Caco-2 (cell line): ENCODE measurements at regions not wholly inside any gene's neighbourhood (a gene's known extent, or its start where the extent isn't known, plus 50 kb on each side); places are given as distances from the start of the nearest gene placed in this dataset.

Experiments used
- BruUV-seq: library from RNA; stranded (reverse); fragments of 400-500 nt; replicated peaks from 2 replicates; lab custom pipeline; 2021; lab: Mats Ljungman, UMichigan
- CTCF ChIA-PET: fragments of 300-600 bp; sonication (Branson Sonifier 250); formaldehyde crosslinking; loops from one replicate; lab custom pipeline; 2022; ENCODE audit warnings: antibody characterized with exemption; lab: Charles Lee
- POLR2A ChIA-PET: fragments of 300-600 bp; sonication (Branson Sonifier 250); formaldehyde crosslinking; loops from one replicate; lab custom pipeline; 2022; ENCODE audit warnings: antibody characterized with exemption; lab: Charles Lee
- DNase-seq, 2 experiments: peaks; one replicate each; pipeline versions ENCODE4 v3.0.0 to v3.0.0-alpha.2; 2020 to 2022
- H3K27me3 ChIP-seq: replicated peaks from 2 replicates; pipeline ENCODE4 v1.6.0; 2011; ENCODE audit warnings: low read length; ENCODE audit not compliant: control insufficient read depth, insufficient read depth
- H3K36me3 ChIP-seq: 2 replicates; pipeline ENCODE4 v1.5.1; 2011; ENCODE audit warnings: low read length; ENCODE audit not compliant: control insufficient read depth, insufficient read depth
- H3K4me1 ChIP-seq: fragments of 250-450 bp; sonication (Bioruptor Pico); 2 replicates; pipeline ENCODE4 v1.5.1; 2020; ENCODE audit warnings: mild to moderate bottlenecking
- H3K4me3 ChIP-seq: 2 replicates; pipeline ENCODE4 v1.5.1; 2011; ENCODE audit warnings: low read depth, mild to moderate bottlenecking, control low read depth, low read length
- H3K9me3 ChIP-seq: fragments of 250-450 bp; sonication (Bioruptor Pico); 2 replicates; pipeline ENCODE4 v1.5.1; 2020; ENCODE audit warnings: mild to moderate bottlenecking, moderate library complexity
- H3K27ac Mint-ChIP-seq: one replicate; pipeline ENCODE4 v1.8.0; 2022; ENCODE audit warnings: mixed read lengths; ENCODE audit not compliant: unreplicated experiment
- H3K27me3 Mint-ChIP-seq: one replicate; pipeline ENCODE4 v1.8.0; 2022; ENCODE audit warnings: mixed read lengths; ENCODE audit not compliant: insufficient read depth, unreplicated experiment
- H3K36me3 Mint-ChIP-seq: one replicate; pipeline ENCODE4 v1.8.0; 2022; ENCODE audit warnings: mild to moderate bottlenecking, mixed read lengths; ENCODE audit not compliant: insufficient read depth, unreplicated experiment
- H3K4me1 Mint-ChIP-seq: one replicate; pipeline ENCODE4 v1.8.0; 2022; ENCODE audit warnings: low read depth, mixed read lengths; ENCODE audit not compliant: unreplicated experiment
- H3K4me3 Mint-ChIP-seq: one replicate; pipeline ENCODE4 v1.8.0; 2022; ENCODE audit warnings: mild to moderate bottlenecking, moderate library complexity, mixed read lengths; ENCODE audit not compliant: unreplicated experiment
- H3K9me3 Mint-ChIP-seq: one replicate; pipeline ENCODE4 v1.8.0; 2022; ENCODE audit warnings: mixed read lengths; ENCODE audit not compliant: unreplicated experiment
- CTCF ChIP-seq, 2 experiments: fragments of 200-600 bp in 1 of 2; IDR thresholded peaks; 1 replicate in 1 of 2; 2 replicates in 1 of 2; pipeline versions ENCODE4 v1.5.1 to v1.8.0; 2011 to 2022; ENCODE audit warnings: antibody characterized with exemption in 1 of 2, control low read depth in 1 of 2, inconsistent platforms in 1 of 2, low read depth in 1 of 2, low read length in 1 of 2, mild to moderate bottlenecking in 1 of 2, moderate library complexity in 1 of 2; ENCODE audit not compliant: insufficient read depth in 1 of 2, severe bottlenecking in 1 of 2, unreplicated experiment in 1 of 2
- intact Hi-C: fragments of 100-400 bp; cut with micrococcal nuclease; formaldehyde crosslinking; loops from one replicate; pipeline ENCODE4 v1.10.0; 2022; ENCODE audit not compliant: unreplicated experiment

GRCh38 chr5:155475318-155475717, 461.8 kb downstream of the KIF4B start:
- Mint-ChIP-seq H3K4me3 (no peak overlapping the region), H3K36me3 (no peaks in the 10 kb centered on the region), H3K27me3 (no peaks in the 10 kb centered on the region), H3K4me1 (no peaks in the 10 kb centered on the region), H3K27ac (no peak overlapping the region), H3K9me3 (no peaks in the 10 kb centered on the region)
- no peaks in the 10 kb centered on the region for H3K4me1 ChIP-seq
- H3K27me3 ChIP-seq: no peaks in the 10 kb centered on the region
- H3K4me3 ChIP-seq: no peak overlapping the region
- no peaks in the 10 kb centered on the region for H3K9me3 ChIP-seq
- DNase-seq: no peak
- CTCF ChIA-PET: no interaction called here
- no TSS peak for BruUV-seq
- POLR2A ChIA-PET: no interaction called here
- no peaks in the 10 kb centered on the region for H3K36me3 ChIP-seq
- no peak for TF ChIP-seq CTCF (IDR thresholded peaks at IDR 0.05; ENCODE audit: insufficient read depth in 1 of 2, low read depth in 1 of 2, low read length in 1 of 2, severe bottlenecking in 1 of 2, unreplicated experiment in 1 of 2)
- intact Hi-C loops: no loop called here

DNA sequence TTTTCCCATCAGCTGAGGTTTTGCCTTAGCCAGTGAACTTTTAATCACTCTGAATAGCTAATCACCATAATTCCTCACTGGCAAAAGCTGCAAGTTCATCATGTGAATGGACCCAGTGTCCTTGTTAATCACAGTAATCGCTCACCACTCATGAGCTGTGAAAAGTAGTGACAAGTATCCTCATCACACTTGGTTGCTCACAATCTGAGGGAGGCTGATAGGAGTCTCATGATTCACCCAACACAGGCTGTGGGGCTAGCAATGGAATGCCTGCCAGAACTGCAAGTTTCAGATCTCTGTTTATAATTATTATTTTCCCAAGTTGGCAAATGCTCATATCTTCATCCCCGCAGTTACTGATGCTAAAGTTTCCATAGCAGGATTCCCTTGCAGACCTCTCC, 467.2 kb downstream of the KIF4B start:
- Histone ChIP-seq H3K9me3 (no peaks in the 10 kb centered on the region), H3K4me3 (no peak overlapping the region), H3K36me3 (no peaks in the 10 kb centered on the region), H3K27me3 (no peaks in the 10 kb centered on the region), H3K4me1 (no peaks in the 10 kb centered on the region)
- no peak overlapping the region for H3K4me3 Mint-ChIP-seq
- TF ChIP-seq CTCF (IDR thresholded peaks at IDR 0.05; ENCODE audit: insufficient read depth in 1 of 2, low read depth in 1 of 2, low read length in 1 of 2, severe bottlenecking in 1 of 2, unreplicated experiment in 1 of 2): no peak
- DNase-seq: no peak
- no peaks in the 10 kb centered on the region for H3K36me3 Mint-ChIP-seq
- POLR2A ChIA-PET: no interaction called here
- intact Hi-C loops: no loop called here
- H3K27ac Mint-ChIP-seq: no peak overlapping the region
- no peaks in the 10 kb centered on the region for H3K27me3 Mint-ChIP-seq
- H3K4me1 Mint-ChIP-seq: no peaks in the 10 kb centered on the region
- H3K9me3 Mint-ChIP-seq: no peaks in the 10 kb centered on the region
- CTCF ChIA-PET: no interaction called here
- no TSS peak for BruUV-seq

GRCh38 chr5:155481182-155481581, 467.6 kb downstream of the KIF4B start:
- Histone ChIP-seq H3K9me3 (no peaks in the 10 kb centered on the region), H3K4me3 (no peak overlapping the region), H3K36me3 (no peaks in the 10 kb centered on the region), H3K27me3 (no peaks in the 10 kb centered on the region), H3K4me1 (no peaks in the 10 kb centered on the region)
- H3K4me1 Mint-ChIP-seq: no peaks in the 10 kb centered on the region
- no peaks in the 10 kb centered on the region for H3K36me3 Mint-ChIP-seq
- H3K27me3 Mint-ChIP-seq: no peaks in the 10 kb centered on the region
- BruUV-seq: no TSS peak
- POLR2A ChIA-PET: no interaction called here
- CTCF ChIA-PET: no interaction called here
- H3K9me3 Mint-ChIP-seq: no peaks in the 10 kb centered on the region
- H3K4me3 Mint-ChIP-seq: no peak overlapping the region
- H3K27ac Mint-ChIP-seq: no peak overlapping the region
- TF ChIP-seq CTCF (IDR thresholded peaks at IDR 0.05; ENCODE audit: insufficient read depth in 1 of 2, low read depth in 1 of 2, low read length in 1 of 2, severe bottlenecking in 1 of 2, unreplicated experiment in 1 of 2): no peak
- no peak for DNase-seq
- intact Hi-C loops: no loop called here
